Osteoblast (primary cell): ENCODE measurements at regions not wholly inside any gene's neighbourhood (a gene's known extent, or its start where the extent isn't known, plus 50 kb on each side); places are given as distances from the start of the nearest gene placed in this dataset.
A peak's percentile ranks its signal among the peaks of the same experiment; 100 is the strongest.
"Not testable (repeated sequence)": the region's sequence is repeated elsewhere in the genome, so short reads cannot be mapped to it uniquely, and the experiment has no call there.

Source experiments
- DNase-seq: peaks from one replicate; pipeline ENCODE4 v3.0.0; 2011; ENCODE audit warnings: low spot score, mixed read lengths; ENCODE audit not compliant: insufficient read length; ENCODE audit errors: missing footprints
- H2AFZ ChIP-seq: 2 replicates; pipeline ENCODE4 v1.6.0; 2011; ENCODE audit warnings: mild to moderate bottlenecking, low read length
- H3K27ac ChIP-seq: 2 replicates; pipeline ENCODE4 v1.5.1; 2011; ENCODE audit warnings: mild to moderate bottlenecking, low read depth, low read length, moderate library complexity
- H3K27me3 ChIP-seq: 2 replicates; pipeline ENCODE4 v1.6.0; 2012; ENCODE audit warnings: mild to moderate bottlenecking, control low read depth, inconsistent platforms, low read length, moderate library complexity; ENCODE audit not compliant: insufficient read depth
- H3K36me3 ChIP-seq: 2 replicates; pipeline ENCODE4 v1.5.1; 2011; ENCODE audit warnings: mild to moderate bottlenecking, low read length, control low read depth, moderate library complexity; ENCODE audit not compliant: insufficient read depth
- H3K4me1 ChIP-seq: 2 replicates; pipeline ENCODE4 v1.5.1; 2011; ENCODE audit warnings: mild to moderate bottlenecking, low read length, control low read depth, moderate library complexity; ENCODE audit not compliant: insufficient read depth
- H3K4me2 ChIP-seq: 2 replicates; pipeline ENCODE4 v1.6.0; 2011; ENCODE audit warnings: mild to moderate bottlenecking, low read length; ENCODE audit not compliant: insufficient read depth
- H3K4me3 ChIP-seq: fragments of 200-600 bp; sonication (generic); 3 replicates; pipeline ENCODE4 v1.5.1; 2012; ENCODE audit warnings: mild to moderate bottlenecking, low read length, inconsistent platforms; ENCODE audit not compliant: insufficient read depth
- H3K79me2 ChIP-seq: 2 replicates; pipeline ENCODE4 v1.6.0; 2012; ENCODE audit warnings: mild to moderate bottlenecking, low read length, control low read depth, inconsistent platforms; ENCODE audit not compliant: insufficient read depth
- H3K9me3 ChIP-seq: 2 replicates; pipeline ENCODE4 v1.5.1; 2011; ENCODE audit warnings: low read depth, low read length, control low read depth
- H4K20me1 ChIP-seq: 2 replicates; pipeline ENCODE4 v1.6.0; 2012; ENCODE audit warnings: mild to moderate bottlenecking, low read length, control low read depth; ENCODE audit not compliant: insufficient read depth
- TF ChIP-seq, protein P1 (sequence below): IDR thresholded peaks from 2 replicates; pipeline ENCODE4 v1.5.1; 2011; ENCODE audit warnings: mild to moderate bottlenecking, low read depth, low read length, moderate library complexity; ENCODE audit errors: extremely low read depth

DNA sequence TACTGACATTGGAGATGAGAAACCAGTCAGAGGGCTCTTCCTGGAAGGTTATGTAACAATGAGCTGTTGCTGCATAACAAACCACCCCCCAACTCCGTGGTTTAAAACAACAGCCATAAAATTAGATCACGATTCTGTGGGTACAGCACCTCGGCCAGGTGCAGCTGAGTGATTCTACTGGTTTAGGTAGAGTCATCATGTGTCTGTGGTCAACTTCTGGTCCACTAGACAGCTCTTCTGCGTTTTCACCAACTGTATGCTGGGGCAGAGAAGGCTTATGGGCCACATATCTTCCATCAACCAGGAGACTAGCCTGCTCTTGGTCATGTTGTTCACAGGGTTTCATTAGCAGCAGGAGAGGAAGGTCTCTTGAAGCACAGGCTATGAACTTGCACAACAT lies 585.5 kb downstream of the KCTD12 start:
- TF ChIP-seq, protein P1, sequence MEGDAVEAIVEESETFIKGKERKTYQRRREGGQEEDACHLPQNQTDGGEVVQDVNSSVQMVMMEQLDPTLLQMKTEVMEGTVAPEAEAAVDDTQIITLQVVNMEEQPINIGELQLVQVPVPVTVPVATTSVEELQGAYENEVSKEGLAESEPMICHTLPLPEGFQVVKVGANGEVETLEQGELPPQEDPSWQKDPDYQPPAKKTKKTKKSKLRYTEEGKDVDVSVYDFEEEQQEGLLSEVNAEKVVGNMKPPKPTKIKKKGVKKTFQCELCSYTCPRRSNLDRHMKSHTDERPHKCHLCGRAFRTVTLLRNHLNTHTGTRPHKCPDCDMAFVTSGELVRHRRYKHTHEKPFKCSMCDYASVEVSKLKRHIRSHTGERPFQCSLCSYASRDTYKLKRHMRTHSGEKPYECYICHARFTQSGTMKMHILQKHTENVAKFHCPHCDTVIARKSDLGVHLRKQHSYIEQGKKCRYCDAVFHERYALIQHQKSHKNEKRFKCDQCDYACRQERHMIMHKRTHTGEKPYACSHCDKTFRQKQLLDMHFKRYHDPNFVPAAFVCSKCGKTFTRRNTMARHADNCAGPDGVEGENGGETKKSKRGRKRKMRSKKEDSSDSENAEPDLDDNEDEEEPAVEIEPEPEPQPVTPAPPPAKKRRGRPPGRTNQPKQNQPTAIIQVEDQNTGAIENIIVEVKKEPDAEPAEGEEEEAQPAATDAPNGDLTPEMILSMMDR: no peak

DNA sequence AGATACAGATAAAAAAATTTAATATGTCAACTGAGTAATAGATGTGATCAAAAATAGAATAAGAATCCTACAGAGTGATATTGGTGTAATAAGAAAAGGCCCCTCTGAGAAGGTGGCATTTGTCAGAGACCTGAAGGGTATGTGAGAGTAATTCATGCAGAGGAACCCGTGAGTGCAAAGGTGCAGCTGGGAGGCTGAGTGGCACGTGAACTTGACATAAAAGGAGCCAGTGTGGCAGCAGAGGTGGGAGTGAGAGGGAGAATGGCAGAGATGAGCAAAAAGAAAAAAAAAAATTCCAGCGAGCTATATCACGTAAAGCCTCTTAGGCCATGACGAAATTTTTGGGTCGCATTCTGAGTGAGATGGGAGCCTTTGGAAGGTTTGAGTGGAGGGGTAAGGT lies 588.9 kb downstream of the KCTD12 start:
- Histone ChIP-seq H3K4me1 (peaks cover 16% of the 10 kb centered on the region), H4K20me1 (no peaks in the 10 kb centered on the region), H3K9me3 (no peaks in the 10 kb centered on the region), H3K4me3 (no peak overlapping the region), H3K27me3 (no peaks in the 10 kb centered on the region), H3K4me2 (no peak overlapping the region), H3K36me3 (no peaks in the 10 kb centered on the region), H2AFZ (no peak overlapping the region), H3K27ac (no peak overlapping the region), H3K79me2 (no peaks in the 10 kb centered on the region)
- DNase-seq: no peak
- TF ChIP-seq, protein P1: no peak

More for the DNA sequence above, 585.5 kb downstream of the KCTD12 start:
- H3K4me2 ChIP-seq: no peak overlapping the region
- H3K4me1 ChIP-seq: no peaks in the 10 kb centered on the region
- H3K9me3 ChIP-seq: no peaks in the 10 kb centered on the region
- no peaks in the 10 kb centered on the region for H3K27me3 ChIP-seq
- no peak for DNase-seq
- H3K36me3 ChIP-seq: no peaks in the 10 kb centered on the region
- no peak overlapping the region for H2AFZ ChIP-seq
- no peaks in the 10 kb centered on the region for H3K79me2 ChIP-seq
- H4K20me1 ChIP-seq: no peaks in the 10 kb centered on the region
- no peak overlapping the region for H3K4me3 ChIP-seq
- no peak overlapping the region for H3K27ac ChIP-seq

DNA sequence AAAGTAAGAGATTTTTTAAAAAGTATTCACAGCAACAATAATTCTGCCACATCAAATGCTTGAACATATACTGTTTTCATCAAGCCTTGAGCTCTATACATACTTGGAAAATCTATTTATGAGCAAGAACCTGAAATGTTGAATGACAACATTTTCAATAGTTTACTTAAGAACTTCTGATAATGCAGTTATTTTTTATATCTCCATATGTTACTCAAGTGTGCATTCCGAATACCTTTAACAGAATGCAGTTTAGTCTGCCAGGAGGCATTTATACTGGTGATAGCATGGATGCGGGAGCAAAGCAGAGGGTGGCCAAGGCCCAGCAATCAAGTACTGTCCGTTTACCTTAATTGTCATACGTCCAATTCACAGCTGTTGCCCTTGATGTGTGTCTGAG lies 589.5 kb downstream of the KCTD12 start:
- no peak overlapping the region for H2AFZ ChIP-seq
- H4K20me1 ChIP-seq: no peaks in the 10 kb centered on the region
- H3K79me2 ChIP-seq: no peaks in the 10 kb centered on the region
- TF ChIP-seq, protein P1: no peak
- DNase-seq: no peak
- no peak overlapping the region for H3K27ac ChIP-seq
- H3K4me1 ChIP-seq: peaks cover 16% of the 10 kb centered on the region
- H3K27me3 ChIP-seq: no peaks in the 10 kb centered on the region
- no peaks in the 10 kb centered on the region for H3K36me3 ChIP-seq
- H3K9me3 ChIP-seq: no peaks in the 10 kb centered on the region
- H3K4me2 ChIP-seq: no peak overlapping the region
- H3K4me3 ChIP-seq: no peak overlapping the region

DNA sequence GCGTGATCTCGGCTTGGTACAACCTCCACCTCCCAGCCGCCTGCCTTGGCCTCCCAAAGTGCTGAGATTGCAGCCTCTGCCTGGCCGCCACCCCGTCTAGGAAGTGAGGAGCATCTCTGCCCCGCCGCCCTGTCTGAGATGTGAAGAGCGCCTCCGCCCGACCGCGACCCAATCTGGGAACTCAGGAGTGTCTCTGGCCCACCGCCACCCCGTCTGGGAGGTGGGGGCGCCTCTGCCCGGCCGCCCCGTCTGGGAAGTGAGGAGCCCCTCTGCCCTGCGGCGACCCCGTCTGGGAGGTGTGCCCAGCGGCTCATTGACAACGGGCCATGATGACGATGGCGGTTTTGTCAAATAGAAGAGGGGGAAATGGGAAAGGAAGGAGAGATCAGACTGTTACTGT lies 591.2 kb downstream of the KCTD12 start:
- peaks cover 16% of the 10 kb centered on the region for H3K4me1 ChIP-seq
- not testable (repeated sequence) for H3K27ac ChIP-seq, H2AFZ ChIP-seq, H3K27me3 ChIP-seq, H3K36me3 ChIP-seq, DNase-seq, H3K79me2 ChIP-seq, H3K4me2 ChIP-seq, H4K20me1 ChIP-seq, H3K4me3 ChIP-seq, H3K9me3 ChIP-seq

DNA sequence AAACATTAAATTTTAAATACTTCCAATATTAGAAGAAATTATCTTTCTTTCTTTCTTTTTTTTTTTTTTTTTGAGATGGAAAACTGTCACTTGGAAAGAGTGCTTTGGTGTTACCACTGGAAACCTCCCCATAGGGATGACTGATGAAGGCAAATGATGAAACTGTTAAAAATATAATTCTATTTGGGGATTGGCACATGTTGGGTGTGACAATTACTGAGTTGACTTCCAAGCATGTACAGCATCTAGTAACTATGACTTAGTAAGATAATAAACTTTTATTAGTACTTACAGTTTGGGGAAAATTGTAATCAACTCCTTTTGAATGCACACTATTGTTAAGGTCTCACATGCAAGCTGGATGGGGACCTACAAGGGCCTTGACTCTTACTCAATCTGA lies 592.5 kb downstream of the KCTD12 start:
- H3K4me1 ChIP-seq: peaks cover 16% of the 10 kb centered on the region
- peak; percentile 36 for DNase-seq
- H3K4me3 ChIP-seq: no peak overlapping the region
- peak overlapping the region; percentile 49 for H3K4me2 ChIP-seq
- no peaks in the 10 kb centered on the region for H4K20me1 ChIP-seq
- no peaks in the 10 kb centered on the region for H3K79me2 ChIP-seq
- peak overlapping the region; percentile 77 for H3K27ac ChIP-seq
- no peak overlapping the region for H2AFZ ChIP-seq
- no peaks in the 10 kb centered on the region for H3K9me3 ChIP-seq
- TF ChIP-seq, protein P1: no peak
- no peaks in the 10 kb centered on the region for H3K36me3 ChIP-seq
- H3K27me3 ChIP-seq: no peaks in the 10 kb centered on the region
